HG03342 (cell line): ENCODE measurements at regions not wholly inside any gene's neighbourhood (a gene's known extent, or its start where the extent isn't known, plus 50 kb on each side); places are given as distances from the start of the nearest gene placed in this dataset.

Experiments used
- ATAC-seq: cut with Tn5 transposase; IDR thresholded peaks from one replicate; pipeline ENCODE4 v1.9.1; 2021; ENCODE audit warnings: mild to moderate bottlenecking, moderate library complexity; ENCODE audit not compliant: unreplicated experiment

- peak; percentile 78 for ATAC-seq
These were observed 73.8 kb downstream of the SYNE3 start for GRCh38 chr14:95442633-95443021.

DNA sequence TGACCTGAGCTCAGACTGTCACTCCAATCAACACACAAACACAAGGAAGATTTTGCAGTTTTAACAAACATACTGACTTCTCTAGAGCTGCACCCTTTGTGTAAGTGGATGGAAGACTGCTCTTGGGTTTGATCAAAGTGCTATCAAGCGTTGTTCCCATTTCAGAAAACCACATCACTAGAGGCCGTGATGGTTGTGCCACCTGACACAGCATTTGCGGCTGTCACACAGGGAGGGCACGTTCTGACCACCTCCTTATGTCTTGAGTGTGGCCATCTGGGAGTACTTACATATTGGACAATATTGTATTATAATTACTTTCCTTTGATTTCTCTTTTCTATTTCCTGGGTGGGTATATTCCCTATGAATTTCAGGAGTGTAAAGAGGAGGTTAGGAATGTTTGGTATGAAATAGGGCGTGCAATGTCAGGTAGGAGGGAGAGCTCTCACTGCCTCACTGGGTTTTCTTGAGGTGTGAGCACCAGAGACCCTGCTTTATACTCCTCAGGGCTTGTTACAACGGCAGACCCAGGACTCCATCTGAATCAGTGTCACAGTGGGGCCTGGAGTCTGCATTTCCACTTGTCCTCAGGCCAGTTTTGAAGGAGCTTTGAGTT lies 74.3 kb downstream of the SYNE3 start:
- no peak for ATAC-seq

GRCh38 chr14:95440951-95441350 lies 75.5 kb downstream of the SYNE3 start:
- no peak for ATAC-seq

- ATAC-seq, result no peak
These were observed 76.0 kb downstream of the SYNE3 start for GRCh38 chr14:95440496-95440895.

GRCh38 chr14:95439881-95440280 lies 76.6 kb downstream of the SYNE3 start:
- no peak for ATAC-seq

DNA sequence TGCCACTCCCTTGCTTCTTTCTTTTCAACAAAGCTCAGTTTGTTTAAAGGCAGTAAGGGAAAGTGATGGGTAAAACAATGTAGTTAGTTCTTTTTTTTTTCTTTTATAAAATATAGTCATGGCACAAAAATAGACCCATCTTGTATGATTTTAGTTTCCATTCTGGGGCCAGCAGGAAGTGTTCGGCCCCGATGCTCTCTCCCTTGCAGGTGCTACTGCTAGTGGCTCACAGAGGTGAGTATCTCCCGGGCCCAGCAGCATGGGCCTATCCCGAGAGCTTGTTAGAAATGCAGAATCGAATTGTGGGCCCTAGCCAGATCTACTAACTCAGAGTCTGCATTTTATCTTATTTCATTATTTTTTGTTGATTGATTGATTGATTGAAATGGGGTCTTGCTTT lies 78.7 kb downstream of the SYNE3 start:
- ATAC-seq, result no peak

DNA sequence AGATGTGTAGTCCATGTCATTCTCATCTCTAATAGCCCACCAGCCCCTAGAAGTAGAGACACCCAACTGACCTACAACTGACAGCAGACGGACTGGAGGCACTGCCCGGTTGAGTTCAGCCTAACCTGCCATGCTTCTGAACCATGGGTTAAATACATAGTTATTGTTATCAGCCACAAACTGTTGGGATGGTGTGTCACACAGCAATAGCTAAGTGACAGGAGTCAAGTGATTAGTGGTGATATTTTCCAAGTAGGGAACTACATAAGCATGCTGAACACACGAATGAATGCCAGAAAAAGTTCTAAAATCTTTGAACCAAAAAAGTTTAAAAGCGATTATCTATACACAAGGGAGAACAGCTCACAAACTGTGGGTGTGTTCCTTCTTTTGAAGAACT lies 80.1 kb downstream of the SYNE3 start:
- no peak for ATAC-seq

DNA sequence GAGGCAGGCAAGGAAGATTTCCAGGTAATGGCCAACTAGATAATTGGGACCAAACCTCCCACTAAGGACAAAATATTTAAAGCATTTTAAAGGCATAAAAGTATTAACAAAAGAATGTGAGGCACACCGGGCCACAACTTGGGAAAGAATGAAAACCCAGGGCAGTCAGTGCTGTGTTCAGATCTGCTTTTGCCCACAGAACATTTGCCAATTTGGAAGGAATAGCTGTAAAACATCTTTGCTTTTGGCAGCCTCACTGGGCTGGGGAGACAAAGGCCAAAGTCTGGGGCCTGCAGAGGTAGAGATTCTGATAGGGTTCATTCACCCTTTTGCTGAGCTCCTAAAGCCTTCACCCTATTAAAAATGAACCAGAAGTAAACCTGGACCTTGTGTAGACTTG lies 82.3 kb downstream of the SYNE3 start:
- no peak for ATAC-seq

- no peak for ATAC-seq
These were observed 83.4 kb downstream of the SYNE3 start for GRCh38 chr14:95433094-95433478.

DNA sequence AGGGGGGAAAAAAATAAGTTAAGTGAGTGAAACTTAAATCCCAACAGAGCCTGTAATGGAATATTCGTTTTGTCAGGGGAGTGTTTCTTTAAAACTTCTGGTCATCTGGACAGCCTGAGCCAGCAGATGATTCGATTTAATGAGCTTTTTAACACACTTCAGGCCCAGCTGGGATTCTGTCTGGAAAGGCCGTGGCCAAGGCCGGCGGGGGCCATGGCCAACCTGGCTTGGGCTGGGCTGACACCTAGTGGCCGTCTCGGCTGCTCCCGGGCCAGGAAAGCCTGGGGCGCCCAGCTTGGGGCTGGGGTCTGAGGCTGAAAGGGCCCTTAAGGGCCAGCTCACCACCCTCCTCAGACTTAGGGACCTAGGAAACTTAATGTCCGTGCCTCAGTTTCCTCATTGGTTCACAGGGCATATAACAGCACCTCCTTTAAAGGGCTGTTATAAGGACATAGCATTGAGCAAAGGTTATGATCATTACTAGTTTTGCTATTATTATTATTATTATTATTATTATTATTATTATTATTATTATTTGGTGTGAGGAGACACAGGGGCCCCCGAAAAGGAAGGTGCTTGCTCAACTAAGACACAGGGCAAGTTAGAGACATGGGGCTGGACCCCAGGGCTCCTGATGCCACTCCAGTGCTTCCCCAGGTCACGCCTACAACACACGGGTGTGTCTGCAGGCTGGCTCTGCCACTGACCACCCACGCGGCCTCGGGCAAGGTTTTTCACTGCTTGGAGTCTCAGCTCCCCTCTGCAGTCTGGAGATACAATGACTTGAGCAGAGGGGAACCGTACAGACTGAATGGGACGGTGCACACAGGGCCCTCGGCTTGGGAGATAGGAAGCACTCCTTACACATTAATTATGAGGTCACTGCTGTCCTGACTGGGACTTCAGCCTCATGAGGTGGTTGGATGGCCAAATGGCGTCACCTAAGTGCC lies 84.0 kb downstream of the SYNE3 start:
- no peak for ATAC-seq

DNA sequence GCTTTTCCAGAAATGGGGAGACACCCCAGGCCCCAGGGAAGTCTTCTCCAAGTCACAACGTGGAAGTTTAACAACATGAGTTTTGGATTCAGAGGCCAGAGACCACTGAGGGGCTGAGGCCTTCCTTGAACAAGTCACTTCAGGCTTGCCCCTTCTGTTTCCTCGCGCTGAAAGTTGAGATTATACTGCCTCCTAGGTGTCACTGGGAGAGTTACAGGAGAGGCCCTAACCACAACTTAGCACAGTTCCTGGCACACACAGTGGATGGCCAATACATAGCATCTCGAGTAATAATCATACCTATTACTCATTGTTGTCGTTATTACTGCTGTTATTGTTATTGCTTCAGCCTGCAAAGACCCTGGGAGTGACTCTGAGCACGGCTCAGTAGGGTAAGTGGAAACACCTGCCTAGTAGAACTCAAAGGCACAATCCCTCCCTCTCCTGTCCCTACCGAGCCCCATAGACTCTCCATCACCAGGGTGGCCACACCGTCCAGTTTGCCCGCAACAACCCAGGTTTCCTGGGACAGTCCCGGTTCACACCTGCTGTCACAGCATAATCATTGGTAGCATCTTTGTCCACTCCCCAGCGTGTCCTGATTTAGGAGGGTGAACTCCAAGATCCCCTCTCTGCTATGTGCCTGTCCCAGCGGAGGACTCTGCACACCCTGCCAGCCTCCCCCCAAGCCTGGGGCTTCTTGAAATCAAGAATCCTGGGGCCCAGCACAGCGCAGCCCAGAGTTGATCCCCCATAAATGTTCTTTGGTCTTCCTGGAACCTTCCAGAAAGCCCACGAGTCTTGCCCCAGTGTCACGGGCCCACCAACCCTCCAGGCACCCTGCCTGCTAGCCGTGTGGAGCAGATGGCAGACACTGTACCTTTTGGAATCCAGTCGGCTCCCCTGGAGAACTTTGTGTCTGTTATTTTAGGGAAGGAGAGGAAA lies 85.0 kb downstream of the SYNE3 start:
- ATAC-seq, result no peak

DNA sequence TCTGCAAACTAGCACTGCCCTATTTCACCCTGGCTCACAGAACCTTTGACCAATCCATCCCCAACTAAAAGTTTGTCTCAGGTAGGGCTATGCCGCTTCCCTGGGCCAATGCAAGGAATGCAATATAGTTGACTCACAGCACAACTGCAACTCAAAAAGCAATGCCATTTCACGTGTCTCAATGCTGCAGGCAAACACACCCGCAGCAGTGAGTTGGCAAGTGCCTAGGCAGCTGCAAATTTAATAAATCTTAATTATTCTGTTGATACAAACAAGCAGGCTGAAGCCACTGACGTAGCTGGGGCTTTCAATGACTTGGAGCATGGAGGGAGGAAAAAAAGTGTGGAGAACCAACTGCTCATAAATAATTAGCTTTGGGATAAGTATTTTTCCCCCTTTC lies 87.9 kb downstream of the SYNE3 start:
- no peak for ATAC-seq

- no peak for ATAC-seq
These were observed 90.4 kb downstream of the SYNE3 start for GRCh38 chr14:95426116-95426475.

GRCh38 chr14:95425369-95426115 lies 90.9 kb downstream of the SYNE3 start:
- ATAC-seq, result no peak

- no peak for ATAC-seq
These were observed 91.9 kb downstream of the SYNE3 start for GRCh38 chr14:95424529-95424928.

- no peak for ATAC-seq
These were observed 94.7 kb downstream of the SYNE3 start for GRCh38 chr14:95421741-95422140.

DNA sequence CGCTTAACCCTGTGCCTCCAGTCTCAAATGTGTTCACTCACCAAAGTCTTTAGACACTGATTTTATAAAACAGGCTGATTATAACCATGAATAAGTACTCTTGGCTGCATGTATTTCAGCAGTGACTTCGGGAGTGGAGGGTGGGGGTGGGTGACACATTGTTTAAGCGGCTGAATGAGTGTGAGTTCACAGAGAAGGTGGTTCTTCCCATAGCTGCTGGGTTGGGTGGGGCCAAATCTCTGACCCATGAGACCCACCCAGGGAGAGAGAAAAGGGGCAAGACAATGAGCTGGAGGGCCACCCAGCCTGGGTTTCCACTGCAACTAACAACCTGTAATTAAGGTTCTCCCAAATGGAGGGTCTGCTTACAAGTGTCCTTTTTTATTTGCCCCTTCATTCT lies 96.4 kb downstream of the SYNE3 start:
- ATAC-seq, result no peak

GRCh38 chr14:95419569-95419968 lies 96.9 kb downstream of the SYNE3 start:
- ATAC-seq, result no peak

- ATAC-seq, result no peak
These were observed 97.6 kb downstream of the SYNE3 start for GRCh38 chr14:95418858-95419257.

DNA sequence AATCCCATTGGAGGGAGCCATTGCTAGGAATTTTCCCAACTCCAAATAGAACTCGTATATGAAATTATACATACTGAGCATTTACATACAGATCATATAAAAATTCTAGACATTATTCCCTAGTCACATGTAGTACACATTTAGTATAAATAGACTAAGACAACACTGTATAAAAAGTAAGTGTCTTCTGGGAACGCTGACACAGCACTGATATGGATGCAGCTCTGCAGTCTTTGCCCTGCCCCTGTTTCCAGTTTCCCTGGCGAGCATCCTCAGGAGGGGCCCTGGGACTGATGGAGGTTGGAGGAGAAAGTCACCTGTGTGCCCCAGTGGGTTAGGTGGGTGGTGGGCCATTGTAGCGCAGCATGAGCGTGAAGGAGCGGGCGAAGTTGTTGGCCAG lies 97.8 kb upstream of the CLMN start:
- ATAC-seq, result no peak

- ATAC-seq, result no peak
These were observed 96.3 kb upstream of the CLMN start for GRCh38 chr14:95415993-95416392.
